NCI-H446 (cell line): ENCODE measurements at regions not wholly inside any gene's neighbourhood (a gene's known extent, or its start where the extent isn't known, plus 50 kb on each side); places are given as distances from the start of the nearest gene placed in this dataset.
A peak's percentile ranks its signal among the peaks of the same experiment; 100 is the strongest.

Experiments used
- DNase-seq, 2 experiments: peaks; one replicate each; lab custom pipeline; 2025; lab: John Stamatoyannopoulos, UW

- no peak for DNase-seq
These were observed 140.3 kb upstream of the MCHR2 start for GRCh38 chr6:100134297-100134696.

GRCh38 chr6:100132005-100132404, 138.0 kb upstream of the MCHR2 start:
- DNase-seq: no peak

GRCh38 chr6:100130630-100131029, 136.6 kb upstream of the MCHR2 start:
- no peak for DNase-seq

GRCh38 chr6:100126790-100127484, 132.9 kb upstream of the MCHR2 start:
- no peak for DNase-seq

- no peak for DNase-seq
These were observed 128.0 kb upstream of the MCHR2 start for GRCh38 chr6:100121854-100122609.

- no peak for DNase-seq
These were observed 125.2 kb upstream of the MCHR2 start for GRCh38 chr6:100119261-100119660.

- DNase-seq: no peak
These were observed 124.3 kb upstream of the MCHR2 start for GRCh38 chr6:100118301-100118700.

- no peak for DNase-seq
These were observed 123.7 kb upstream of the MCHR2 start for GRCh38 chr6:100117680-100118079.

- DNase-seq: peak; percentile 70 to 75
These were observed 122.6 kb upstream of the MCHR2 start for GRCh38 chr6:100116411-100117194.

GRCh38 chr6:100115407-100116101, 121.5 kb upstream of the MCHR2 start:
- no peak for DNase-seq

- DNase-seq: no peak
These were observed 119.0 kb upstream of the MCHR2 start for GRCh38 chr6:100112855-100113508.

GRCh38 chr6:100105919-100106529, 112.0 kb upstream of the MCHR2 start:
- DNase-seq: no peak

- no peak for DNase-seq
These were observed 111.1 kb upstream of the MCHR2 start for GRCh38 chr6:100105138-100105537.

GRCh38 chr6:100103931-100104330, 109.9 kb upstream of the MCHR2 start:
- no peak for DNase-seq

GRCh38 chr6:100103194-100103593, 109.2 kb upstream of the MCHR2 start:
- no peak for DNase-seq

- DNase-seq: no peak
These were observed 107.6 kb upstream of the MCHR2 start for GRCh38 chr6:100101644-100102043.

GRCh38 chr6:100100776-100101175, 106.8 kb upstream of the MCHR2 start:
- DNase-seq: no peak

- DNase-seq: peak; percentile 3 to 32
These were observed 105.4 kb upstream of the MCHR2 start for GRCh38 chr6:100099189-100100074.

GRCh38 chr6:100096936-100097335, 102.9 kb upstream of the MCHR2 start:
- no peak for DNase-seq

GRCh38 chr6:100096341-100096740, 102.3 kb upstream of the MCHR2 start:
- no peak for DNase-seq
